AG04450 (cell line): ENCODE measurements at regions not wholly inside any gene's neighbourhood (a gene's known extent, or its start where the extent isn't known, plus 50 kb on each side); places are given as distances from the start of the nearest gene placed in this dataset.

ENCODE experiments used
- CTCF ChIA-PET: fragments of 300-600, 350-600 bp; formaldehyde crosslinking; extraction: SDS; loops from one replicate; lab custom pipeline; 2022; ENCODE audit warnings: antibody characterized with exemption, inconsistent platforms; lab: Charles Lee
- POLR2A ChIA-PET: fragments of 350-600 bp; formaldehyde crosslinking; extraction: SDS; loops from one replicate; lab custom pipeline; 2021; ENCODE audit warnings: antibody characterized with exemption, inconsistent platforms; lab: Yijun Ruan, JAX
- DNase-seq: peaks from one replicate; pipeline ENCODE4 v3.0.0-alpha.2; 2011; ENCODE audit warnings: low read depth, low spot score
- H3K27ac ChIP-seq: one replicate; pipeline ENCODE4 v1.5.1; 2012; ENCODE audit warnings: low read depth, low read length, control low read depth
- H3K27me3 ChIP-seq: one replicate; pipeline ENCODE4 v1.6.0; 2012; ENCODE audit warnings: low read length; ENCODE audit not compliant: control insufficient read depth, insufficient read depth
- H3K4me3 ChIP-seq: 2 replicates; pipeline ENCODE4 v1.5.1; 2011; ENCODE audit warnings: mild to moderate bottlenecking, low read depth, low read length, control low read depth
- H3K9me3 ChIP-seq: 2 replicates; pipeline ENCODE4 v1.5.1; 2012; ENCODE audit warnings: low read length; ENCODE audit not compliant: control insufficient read depth, insufficient read depth
- TF ChIP-seq, protein P1 (sequence below): IDR thresholded peaks from 2 replicates; pipeline ENCODE4 v1.5.1; 2011; ENCODE audit warnings: low read depth, low read length, control low read depth, inconsistent platforms

DNA sequence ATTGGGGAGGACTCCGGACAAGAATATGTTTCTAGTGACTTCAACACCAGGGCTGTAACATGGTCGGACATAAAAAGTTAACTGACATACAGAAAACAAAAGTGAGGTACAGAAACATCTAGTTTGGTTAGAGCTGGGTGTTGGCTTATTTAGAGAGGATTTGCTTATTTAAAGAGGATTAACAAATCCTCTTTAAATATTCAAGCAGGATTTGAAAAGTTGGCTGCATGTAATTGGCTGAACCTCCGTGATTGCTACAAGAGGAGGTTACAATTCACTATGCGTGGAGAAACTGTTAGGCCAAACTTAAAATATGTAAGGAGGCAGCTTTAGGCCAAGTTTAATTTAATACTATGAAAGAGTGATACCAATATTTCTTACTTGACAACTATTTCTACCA, 2707.4 kb downstream of the ARAP2 start:
- Histone ChIP-seq H3K27ac (no peak overlapping the region), H3K9me3 (no peaks in the 10 kb centered on the region), H3K27me3 (no peaks in the 10 kb centered on the region), H3K4me3 (no peak overlapping the region)
- POLR2A ChIA-PET, result no interaction called here
- TF ChIP-seq, protein P1, sequence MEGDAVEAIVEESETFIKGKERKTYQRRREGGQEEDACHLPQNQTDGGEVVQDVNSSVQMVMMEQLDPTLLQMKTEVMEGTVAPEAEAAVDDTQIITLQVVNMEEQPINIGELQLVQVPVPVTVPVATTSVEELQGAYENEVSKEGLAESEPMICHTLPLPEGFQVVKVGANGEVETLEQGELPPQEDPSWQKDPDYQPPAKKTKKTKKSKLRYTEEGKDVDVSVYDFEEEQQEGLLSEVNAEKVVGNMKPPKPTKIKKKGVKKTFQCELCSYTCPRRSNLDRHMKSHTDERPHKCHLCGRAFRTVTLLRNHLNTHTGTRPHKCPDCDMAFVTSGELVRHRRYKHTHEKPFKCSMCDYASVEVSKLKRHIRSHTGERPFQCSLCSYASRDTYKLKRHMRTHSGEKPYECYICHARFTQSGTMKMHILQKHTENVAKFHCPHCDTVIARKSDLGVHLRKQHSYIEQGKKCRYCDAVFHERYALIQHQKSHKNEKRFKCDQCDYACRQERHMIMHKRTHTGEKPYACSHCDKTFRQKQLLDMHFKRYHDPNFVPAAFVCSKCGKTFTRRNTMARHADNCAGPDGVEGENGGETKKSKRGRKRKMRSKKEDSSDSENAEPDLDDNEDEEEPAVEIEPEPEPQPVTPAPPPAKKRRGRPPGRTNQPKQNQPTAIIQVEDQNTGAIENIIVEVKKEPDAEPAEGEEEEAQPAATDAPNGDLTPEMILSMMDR, result no peak
- no peak for DNase-seq
- CTCF ChIA-PET, result no interaction called here

DNA sequence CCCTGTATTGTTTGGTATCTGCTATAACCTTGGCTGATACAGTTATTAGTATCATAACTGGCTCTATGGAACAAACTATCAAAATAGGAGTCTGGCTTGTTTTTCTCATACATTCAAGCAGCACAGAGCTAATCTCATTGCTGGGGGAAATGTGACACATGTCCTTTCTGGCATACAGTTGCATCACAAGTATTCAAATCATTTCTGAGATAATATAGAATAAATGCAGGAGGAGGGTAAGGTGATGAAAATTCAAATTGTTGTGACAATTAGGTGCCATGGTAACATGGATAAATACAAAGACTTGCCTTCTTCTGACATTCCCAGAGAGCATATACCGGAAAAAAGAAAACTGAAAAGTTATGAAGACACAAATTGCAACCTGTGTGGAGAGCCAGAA, 2706.8 kb downstream of the ARAP2 start:
- Histone ChIP-seq H3K27ac (no peak overlapping the region), H3K4me3 (no peak overlapping the region), H3K9me3 (no peaks in the 10 kb centered on the region), H3K27me3 (no peaks in the 10 kb centered on the region)
- POLR2A ChIA-PET, result no interaction called here
- TF ChIP-seq, protein P1, result no peak
- no peak for DNase-seq
- CTCF ChIA-PET, result no interaction called here

DNA sequence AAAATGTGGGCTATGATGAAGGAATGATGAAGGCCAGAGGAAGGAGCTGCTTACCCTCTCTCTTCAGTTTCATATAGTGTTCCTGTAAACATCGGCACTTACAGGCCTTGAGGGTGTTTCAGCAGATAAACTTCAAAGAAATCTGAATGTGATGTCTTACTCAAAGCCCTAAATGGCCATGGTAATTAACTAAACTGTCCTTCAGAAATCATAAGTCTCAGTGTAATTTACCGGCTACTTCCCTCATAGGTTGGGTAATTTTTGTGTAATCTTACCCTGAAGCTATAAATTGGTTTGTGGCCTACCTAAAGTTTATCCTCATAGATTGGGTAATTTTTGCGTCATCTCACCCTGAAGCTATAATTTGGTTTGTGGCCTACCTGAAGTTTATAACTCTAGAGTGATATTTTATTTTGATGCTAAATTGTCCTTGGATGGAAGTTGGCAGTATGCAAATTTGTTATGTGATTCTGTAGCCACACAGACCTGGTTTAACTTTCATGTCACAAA, 2700.3 kb downstream of the ARAP2 start:
- no peak for DNase-seq
- POLR2A ChIA-PET, result no interaction called here
- Histone ChIP-seq H3K27ac (no peak overlapping the region), H3K27me3 (no peaks in the 10 kb centered on the region), H3K9me3 (no peaks in the 10 kb centered on the region), H3K4me3 (no peak overlapping the region)
- CTCF ChIA-PET, result no interaction called here
- TF ChIP-seq, protein P1, result no peak

DNA sequence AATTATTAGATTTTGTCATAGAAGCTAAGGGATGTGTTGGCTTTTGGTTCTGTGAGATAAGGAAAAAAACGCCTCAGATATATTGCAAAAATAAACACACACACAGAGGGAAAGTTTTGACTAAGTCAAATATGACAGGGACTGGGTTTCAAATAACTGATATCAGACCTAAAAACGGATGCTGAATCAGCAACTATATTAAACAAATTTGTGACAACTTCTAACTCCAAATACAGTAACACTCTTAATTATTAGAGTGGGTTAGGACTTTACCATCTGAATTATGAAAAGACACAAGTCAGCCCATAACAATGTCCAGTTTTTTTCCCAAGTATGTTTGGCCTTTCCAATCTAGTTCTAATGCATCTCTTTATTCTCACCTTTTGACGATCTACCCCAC, 2693.1 kb downstream of the ARAP2 start:
- ChIA-PET CTCF (no interaction called here), POLR2A (no interaction called here)
- no peak for DNase-seq
- Histone ChIP-seq H3K27me3 (no peaks in the 10 kb centered on the region), H3K27ac (no peak overlapping the region), H3K4me3 (no peak overlapping the region), H3K9me3 (no peaks in the 10 kb centered on the region)
- TF ChIP-seq, protein P1, result no peak

DNA sequence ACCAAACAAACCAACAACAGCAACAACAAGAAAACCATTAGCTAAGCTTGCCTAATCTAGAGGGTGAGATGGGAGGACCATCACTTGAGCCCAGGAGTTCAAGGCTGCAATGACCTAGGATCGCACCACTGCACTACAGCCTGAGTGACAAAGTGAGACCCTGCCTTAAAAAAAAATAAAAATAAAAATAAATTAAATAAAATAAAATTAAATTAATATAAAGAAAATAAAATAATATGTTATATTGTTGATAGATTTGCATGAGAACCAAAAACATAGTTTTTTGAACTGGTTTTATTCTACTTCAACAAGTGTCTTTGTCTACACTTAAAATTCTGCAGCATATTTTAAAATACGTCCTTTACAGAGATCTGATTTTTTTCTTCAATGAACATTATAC, 2683.1 kb downstream of the ARAP2 start:
- no peak overlapping the region for H3K27ac ChIP-seq
- H3K27me3 ChIP-seq, result no peaks in the 10 kb centered on the region
- H3K4me3 ChIP-seq, result no peak overlapping the region
- CTCF ChIA-PET, result no interaction called here
- POLR2A ChIA-PET, result no interaction called here
- no peak for DNase-seq
- H3K9me3 ChIP-seq, result no peaks in the 10 kb centered on the region
- TF ChIP-seq, protein P1, result no peak
